GM12878 (cell line): ENCODE measurements at regions not wholly inside any gene's neighbourhood (a gene's known extent, or its start where the extent isn't known, plus 50 kb on each side); places are given as distances from the start of the nearest gene placed in this dataset.

Source experiments
- DPF2 ChIP-seq: fragments of 450-650 bp; IDR thresholded peaks from 2 replicates; pipeline ENCODE4 v1.6.1; 2017; ENCODE audit warnings: mild to moderate bottlenecking
- JUNB ChIP-seq: IDR thresholded peaks from 2 replicates; pipeline ENCODE4 v1.6.1; 2016; ENCODE audit warnings: antibody characterized with exemption, mild to moderate bottlenecking
- KDM1A ChIP-seq: fragments of 200-600 bp; sonication (generic); IDR thresholded peaks from 2 replicates; pipeline ENCODE4 v1.6.1; 2016; ENCODE audit warnings: borderline replicate concordance
- MYC ChIP-seq: IDR thresholded peaks from 2 replicates; pipeline ENCODE4 v1.6.1; 2011; ENCODE audit warnings: mild to moderate bottlenecking, low read length, moderate library complexity, inconsistent platforms; ENCODE audit not compliant: insufficient read depth, insufficient replicate concordance, insufficient read length, severe bottlenecking
- POLR2A ChIP-seq: IDR thresholded peaks from 2 replicates; pipeline ENCODE4 v1.6.1; 2011; ENCODE audit warnings: low read depth, mild to moderate bottlenecking, low read length
- POLR2AphosphoS2 ChIP-seq: IDR thresholded peaks from 2 replicates; pipeline ENCODE4 v1.6.1; 2011; ENCODE audit warnings: low read depth, mild to moderate bottlenecking, low read length, improper control_type of control experiment, moderate library complexity
- TF ChIP-seq, protein P1 (sequence below), 3 experiments: IDR thresholded peaks in 2 of 3; conservative IDR thresholded peaks in 1 of 3; 2 replicates each; pipeline ENCODE4 v1.5.1; 2011; ENCODE audit warnings: low read depth in 3 of 3, low read length in 3 of 3, mild to moderate bottlenecking in 3 of 3, control low read depth in 2 of 3, moderate library complexity in 2 of 3, inconsistent platforms in 1 of 3, mixed read lengths in 1 of 3; ENCODE audit not compliant: control insufficient read depth in 2 of 3, insufficient read depth in 1 of 3; ENCODE audit errors: extremely low read depth in 1 of 3

DNA sequence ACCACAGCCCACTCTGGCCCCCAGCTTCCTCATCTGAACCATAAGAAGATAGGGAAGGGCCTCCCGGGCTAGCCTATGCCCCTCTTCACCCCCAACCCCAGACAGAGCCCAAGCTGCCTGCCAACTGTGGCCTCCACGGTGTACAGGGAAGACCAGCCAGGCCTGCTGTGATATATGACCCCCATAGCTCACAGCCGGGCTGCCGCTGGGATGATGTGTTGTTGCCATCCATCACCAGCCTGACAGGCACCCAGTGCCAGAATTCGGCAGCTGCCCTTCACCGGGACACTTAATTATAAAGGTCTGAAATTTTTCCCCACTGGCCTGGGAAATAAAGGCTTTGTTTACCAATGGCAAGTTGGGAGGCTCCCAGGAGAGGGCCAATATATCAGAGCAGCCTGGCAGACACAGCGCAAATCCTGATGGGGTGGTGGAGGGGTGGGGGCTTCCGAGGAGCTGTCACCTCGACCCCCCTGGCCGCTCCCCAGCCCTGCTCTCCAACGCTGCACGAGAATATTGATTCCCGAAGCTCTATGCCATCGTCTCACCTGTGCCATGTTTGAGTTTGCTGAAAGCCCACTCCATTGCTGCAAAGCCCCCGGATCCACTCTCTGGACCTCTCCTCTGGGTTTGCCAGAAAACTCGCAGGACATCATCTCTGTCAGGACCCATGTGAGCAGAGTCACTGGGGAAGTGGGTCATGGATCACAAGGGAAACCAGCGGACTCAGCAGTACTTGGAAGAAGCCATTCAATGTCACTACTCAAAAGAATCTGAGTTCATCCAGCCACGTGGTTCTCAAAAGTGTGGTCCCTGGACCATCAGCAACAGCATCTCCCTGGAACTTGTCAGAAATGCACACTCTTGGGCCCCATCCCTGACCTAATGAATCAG is 296.9 kb downstream of the MN1 start:
- TF ChIP-seq JUNB (no peak), KDM1A (no peak), POLR2AphosphoS2 (no peak), POLR2A (no peak), MYC (no peak), DPF2 (no peak)
- TF ChIP-seq, protein P1, sequence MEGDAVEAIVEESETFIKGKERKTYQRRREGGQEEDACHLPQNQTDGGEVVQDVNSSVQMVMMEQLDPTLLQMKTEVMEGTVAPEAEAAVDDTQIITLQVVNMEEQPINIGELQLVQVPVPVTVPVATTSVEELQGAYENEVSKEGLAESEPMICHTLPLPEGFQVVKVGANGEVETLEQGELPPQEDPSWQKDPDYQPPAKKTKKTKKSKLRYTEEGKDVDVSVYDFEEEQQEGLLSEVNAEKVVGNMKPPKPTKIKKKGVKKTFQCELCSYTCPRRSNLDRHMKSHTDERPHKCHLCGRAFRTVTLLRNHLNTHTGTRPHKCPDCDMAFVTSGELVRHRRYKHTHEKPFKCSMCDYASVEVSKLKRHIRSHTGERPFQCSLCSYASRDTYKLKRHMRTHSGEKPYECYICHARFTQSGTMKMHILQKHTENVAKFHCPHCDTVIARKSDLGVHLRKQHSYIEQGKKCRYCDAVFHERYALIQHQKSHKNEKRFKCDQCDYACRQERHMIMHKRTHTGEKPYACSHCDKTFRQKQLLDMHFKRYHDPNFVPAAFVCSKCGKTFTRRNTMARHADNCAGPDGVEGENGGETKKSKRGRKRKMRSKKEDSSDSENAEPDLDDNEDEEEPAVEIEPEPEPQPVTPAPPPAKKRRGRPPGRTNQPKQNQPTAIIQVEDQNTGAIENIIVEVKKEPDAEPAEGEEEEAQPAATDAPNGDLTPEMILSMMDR (IDR thresholded peaks at IDR 0.05 in 2 of 3, conservative IDR thresholded peaks at IDR 0.05 in 1 of 3; ENCODE audit: control insufficient read depth in 2 of 3, extremely low read depth in 1 of 3, insufficient read depth in 1 of 3, low read depth in 3 of 3, low read length in 3 of 3): no peak
